NT2/D1 (cell line): ENCODE measurements at regions not wholly inside any gene's neighbourhood (a gene's known extent, or its start where the extent isn't known, plus 50 kb on each side); places are given as distances from the start of the nearest gene placed in this dataset.

ENCODE experiments used
- DNase-seq: peaks from one replicate; pipeline ENCODE4 v3.0.0-alpha.2; 2011; ENCODE audit warnings: low read depth, low spot score
- H3K27me3 ChIP-seq: 2 replicates; pipeline ENCODE4 v1.6.0; 2011; ENCODE audit warnings: mild to moderate bottlenecking; ENCODE audit not compliant: insufficient read length, insufficient read depth
- H3K36me3 ChIP-seq: 2 replicates; pipeline ENCODE4 v1.6.1; 2011; ENCODE audit warnings: mild to moderate bottlenecking, low read length, mixed read lengths; ENCODE audit not compliant: insufficient read depth, insufficient read length
- H3K4me1 ChIP-seq: 2 replicates; pipeline ENCODE4 v1.5.1; 2011; ENCODE audit not compliant: insufficient read depth, insufficient read length
- H3K4me3 ChIP-seq: 2 replicates; pipeline ENCODE4 v1.5.1; 2011; ENCODE audit warnings: low read depth; ENCODE audit not compliant: insufficient read length
- H3K9ac ChIP-seq: 2 replicates; pipeline ENCODE4 v1.6.0; 2011; ENCODE audit warnings: low read depth; ENCODE audit not compliant: insufficient read length
- H3K9me3 ChIP-seq: 2 replicates; pipeline ENCODE4 v1.5.1; 2011; ENCODE audit warnings: mild to moderate bottlenecking, low read length; ENCODE audit not compliant: insufficient read depth
- SUZ12 ChIP-seq: IDR thresholded peaks from 2 replicates; pipeline ENCODE4 v1.6.1; 2011; ENCODE audit not compliant: insufficient read length, insufficient read depth; ENCODE audit errors: extremely low read depth
- YY1 ChIP-seq: IDR thresholded peaks from 2 replicates; pipeline ENCODE4 v1.6.1; 2011; ENCODE audit not compliant: insufficient read length, insufficient read depth
- ZNF274 ChIP-seq: IDR thresholded peaks from 2 replicates; pipeline ENCODE4 v1.6.1; 2011; ENCODE audit warnings: mild to moderate bottlenecking, low read depth, low read length

DNA sequence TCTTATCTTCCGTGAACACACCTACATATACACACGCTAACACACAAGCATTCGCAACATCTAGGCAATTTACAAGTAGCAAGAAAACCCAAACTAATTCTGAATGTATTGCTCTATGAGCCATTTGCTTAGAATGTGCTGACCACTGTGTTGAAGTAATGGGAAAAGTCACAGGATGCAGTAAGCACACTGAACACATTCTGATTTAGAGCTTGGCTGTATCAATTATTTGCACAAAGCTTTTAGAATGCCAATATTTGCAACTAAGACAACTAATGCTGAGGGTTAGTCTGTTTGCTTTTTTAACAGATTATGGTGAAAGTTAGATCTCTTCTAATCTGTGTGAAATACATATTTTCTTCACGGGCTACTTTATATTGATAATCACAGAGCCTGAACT is 179.8 kb upstream of the ELAC2 start:
- Histone ChIP-seq H3K4me1 (no peaks in the 10 kb centered on the region), H3K9me3 (no peaks in the 10 kb centered on the region), H3K4me3 (no peak overlapping the region), H3K36me3 (no peaks in the 10 kb centered on the region), H3K9ac (no peak overlapping the region), H3K27me3 (no peaks in the 10 kb centered on the region)
- TF ChIP-seq ZNF274 (no peak), YY1 (no peak), SUZ12 (no peak)
- no peak for DNase-seq

GRCh38 chr17:13194887-13195286 is 177.1 kb upstream of the ELAC2 start:
- no peaks in the 10 kb centered on the region for H3K9me3 ChIP-seq
- no peaks in the 10 kb centered on the region for H3K4me1 ChIP-seq
- H3K4me3 ChIP-seq: no peak overlapping the region
- no peak for TF ChIP-seq ZNF274
- TF ChIP-seq YY1: no peak
- no peak for TF ChIP-seq SUZ12
- H3K36me3 ChIP-seq: no peaks in the 10 kb centered on the region
- no peak overlapping the region for H3K9ac ChIP-seq
- H3K27me3 ChIP-seq: no peaks in the 10 kb centered on the region
- DNase-seq: no peak

DNA sequence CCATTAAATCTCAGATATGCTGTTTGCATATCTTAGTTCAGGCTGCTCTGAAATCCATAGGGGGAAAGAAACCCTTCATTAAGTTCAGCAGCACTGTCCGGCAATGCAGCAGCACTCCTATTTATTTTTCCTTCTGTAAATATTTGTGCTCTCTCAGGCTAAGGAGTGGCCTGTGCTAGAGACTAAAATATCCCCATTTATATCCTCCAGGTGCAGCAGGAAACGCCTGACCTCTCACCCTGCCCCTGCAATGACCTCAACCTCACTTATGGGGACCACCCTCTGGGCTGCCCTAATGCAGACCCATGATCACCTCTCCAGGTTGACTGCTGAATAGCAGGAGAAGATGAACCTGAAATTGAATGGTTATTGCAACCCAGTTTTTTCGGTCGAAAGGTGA is 165.0 kb upstream of the ELAC2 start:
- no peak for TF ChIP-seq ZNF274
- TF ChIP-seq YY1: no peak
- no peak for TF ChIP-seq SUZ12
- DNase-seq: peak; percentile 8

DNA sequence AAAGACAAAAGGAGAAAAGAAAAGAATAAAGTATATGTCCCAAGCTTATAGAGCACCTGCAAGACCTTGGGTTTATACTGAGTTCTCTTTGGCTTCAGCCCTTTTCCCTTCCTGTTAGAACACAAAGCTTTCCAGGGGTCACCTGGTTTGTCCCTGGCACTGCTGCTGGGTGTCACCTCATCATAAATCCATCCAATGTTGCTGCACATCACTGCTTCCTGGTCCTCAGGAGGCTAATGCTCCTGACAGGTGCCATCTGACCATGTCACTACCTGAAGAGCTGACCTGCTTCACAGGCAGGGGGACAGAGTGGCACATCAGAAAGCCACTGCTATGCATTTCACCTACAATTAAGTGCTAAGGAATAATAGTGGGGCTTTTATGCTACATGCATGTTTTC is 164.6 kb upstream of the ELAC2 start:
- Histone ChIP-seq H3K9me3 (no peaks in the 10 kb centered on the region), H3K9ac (no peak overlapping the region), H3K36me3 (no peaks in the 10 kb centered on the region), H3K27me3 (no peaks in the 10 kb centered on the region), H3K4me1 (no peaks in the 10 kb centered on the region), H3K4me3 (no peak overlapping the region)
- no peak for DNase-seq
- TF ChIP-seq SUZ12: no peak

More for the DNA sequence above, 165.0 kb upstream of the ELAC2 start:
- H3K27me3 ChIP-seq: no peaks in the 10 kb centered on the region
- H3K4me3 ChIP-seq: no peak overlapping the region
- no peak overlapping the region for H3K9ac ChIP-seq
- no peaks in the 10 kb centered on the region for H3K4me1 ChIP-seq
- H3K9me3 ChIP-seq: no peaks in the 10 kb centered on the region
- H3K36me3 ChIP-seq: no peaks in the 10 kb centered on the region

- Histone ChIP-seq H3K9ac (no peak overlapping the region), H3K27me3 (no peaks in the 10 kb centered on the region), H3K4me3 (no peak overlapping the region), H3K4me1 (no peaks in the 10 kb centered on the region), H3K9me3 (no peaks in the 10 kb centered on the region), H3K36me3 (no peaks in the 10 kb centered on the region)
- TF ChIP-seq SUZ12: no peak
- no peak for TF ChIP-seq ZNF274
- TF ChIP-seq YY1: no peak
- no peak for DNase-seq
Measured at GRCh38 chr17:13181683-13182082, 163.9 kb upstream of the ELAC2 start.

GRCh38 chr17:13176436-13176835 is 158.6 kb upstream of the ELAC2 start:
- TF ChIP-seq YY1 (no peak), SUZ12 (no peak)
- Histone ChIP-seq H3K9me3 (peaks cover 19% of the 10 kb centered on the region), H3K9ac (no peak overlapping the region), H3K27me3 (no peaks in the 10 kb centered on the region), H3K4me3 (no peak overlapping the region), H3K4me1 (no peaks in the 10 kb centered on the region), H3K36me3 (no peaks in the 10 kb centered on the region)
- no peak for DNase-seq

DNA sequence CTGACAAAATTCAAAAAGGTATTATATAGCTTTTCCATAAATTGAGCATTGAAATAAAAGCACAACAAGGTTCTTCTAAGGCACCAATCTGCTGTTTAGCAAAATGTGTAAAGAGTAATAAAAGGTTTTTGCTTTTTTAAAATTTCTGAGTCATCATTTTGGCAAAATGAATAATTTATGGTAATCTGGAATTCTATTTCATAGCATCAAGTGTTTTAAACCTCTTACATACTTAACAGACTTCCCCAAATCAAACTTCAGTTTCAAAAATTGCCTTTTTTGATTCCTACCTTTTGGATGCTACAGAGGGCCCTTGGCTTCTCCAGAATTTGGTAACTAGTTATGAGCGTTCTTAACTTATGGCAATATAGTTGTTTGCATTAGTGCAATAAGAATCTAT is 154.0 kb upstream of the ELAC2 start:
- peaks cover 30% of the 10 kb centered on the region for H3K9me3 ChIP-seq
- no peaks in the 10 kb centered on the region for H3K4me1 ChIP-seq
- H3K27me3 ChIP-seq: no peaks in the 10 kb centered on the region
- TF ChIP-seq SUZ12: no peak
- TF ChIP-seq ZNF274: no peak
- no peak for TF ChIP-seq YY1
- H3K9ac ChIP-seq: no peak overlapping the region
- H3K4me3 ChIP-seq: no peak overlapping the region
- DNase-seq: no peak
- no peaks in the 10 kb centered on the region for H3K36me3 ChIP-seq

DNA sequence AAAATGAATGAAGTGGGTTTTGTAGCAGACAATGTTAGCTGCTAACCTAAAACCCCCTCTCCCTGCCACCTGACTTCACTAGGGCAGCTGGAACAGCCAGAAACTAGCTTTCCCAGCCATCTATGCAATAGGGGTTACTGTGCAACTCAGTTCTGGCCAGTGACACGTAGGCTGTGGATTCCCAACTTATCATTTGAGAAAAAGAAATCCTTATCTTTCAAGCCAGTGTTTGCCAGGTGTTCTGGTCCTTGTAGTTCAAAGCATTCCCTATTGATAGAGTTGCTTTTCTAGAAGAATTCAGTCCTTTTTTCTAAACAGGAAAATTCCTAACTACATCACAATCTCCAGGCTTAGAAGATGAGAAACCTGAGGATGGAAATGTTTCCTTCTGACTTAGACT is 144.5 kb upstream of the ELAC2 start:
- Histone ChIP-seq H3K27me3 (no peaks in the 10 kb centered on the region), H3K4me3 (no peak overlapping the region), H3K9me3 (no peaks in the 10 kb centered on the region), H3K9ac (no peak overlapping the region), H3K36me3 (no peaks in the 10 kb centered on the region), H3K4me1 (no peaks in the 10 kb centered on the region)
- no peak for DNase-seq
- no peak for TF ChIP-seq ZNF274
- TF ChIP-seq YY1: no peak
- TF ChIP-seq SUZ12: no peak
